ENCODE measurements at regions not wholly inside any gene's neighbourhood (a gene's known extent, or its start where the extent isn't known, plus 50 kb on each side); places are given as distances from the start of the nearest gene placed in this dataset.

DNA sequence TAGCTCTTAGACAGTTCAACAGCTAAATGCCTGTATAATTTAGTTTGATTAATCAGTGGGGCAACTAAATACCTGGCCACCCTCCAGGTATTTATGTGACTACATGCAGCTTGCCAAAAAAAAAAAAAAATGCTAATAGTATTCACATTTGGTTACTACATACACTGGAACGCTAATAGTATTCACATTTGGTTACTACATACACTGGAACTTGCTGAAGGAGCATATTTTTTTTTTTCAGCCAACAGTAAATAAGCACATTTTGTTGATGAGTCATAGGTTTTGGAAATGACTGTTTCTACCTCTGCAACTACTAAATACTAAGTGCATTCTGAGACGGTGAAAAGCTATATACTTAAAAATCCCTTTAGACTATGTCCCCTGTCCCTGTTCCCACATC, 1172.3 kb downstream of the LRFN5 start:
- in situ Hi-C loops (cut with MboI; ENCODE audit: low pct_ligation_motif_present in 1 of 4, low pct_unique_long_range_greater_than_20kb in 1 of 4, low sequenced_read_pairs in 3 of 4) = no loop called here
- TF ChIP-seq POLR2A (IDR thresholded peaks at IDR 0.05) = no peak

GRCh38 chr14:42750771-42751170, 1144.1 kb downstream of the LRFN5 start:
- Histone ChIP-seq H3K27me3 (no peaks in the 10 kb centered on the region), H3K4me3 (no peak overlapping the region), H3K9me3 (no peaks in the 10 kb centered on the region), H3K36me3 (no peaks in the 10 kb centered on the region), H3K4me1 (no peaks in the 10 kb centered on the region), H3K27ac (no peak overlapping the region)
- DNase-seq = no peak
- intact Hi-C loops (cut with DNase I; ENCODE audit: low total_unique reads) (no loop called here), in situ Hi-C loops (cut with MboI; ENCODE audit: low pct_ligation_motif_present in 1 of 4, low pct_unique_long_range_greater_than_20kb in 1 of 4, low sequenced_read_pairs in 3 of 4) (no loop called here)
- no peak for TF ChIP-seq POLR2AphosphoS5 (IDR thresholded peaks at IDR 0.05)
- TF ChIP-seq, protein P1, sequence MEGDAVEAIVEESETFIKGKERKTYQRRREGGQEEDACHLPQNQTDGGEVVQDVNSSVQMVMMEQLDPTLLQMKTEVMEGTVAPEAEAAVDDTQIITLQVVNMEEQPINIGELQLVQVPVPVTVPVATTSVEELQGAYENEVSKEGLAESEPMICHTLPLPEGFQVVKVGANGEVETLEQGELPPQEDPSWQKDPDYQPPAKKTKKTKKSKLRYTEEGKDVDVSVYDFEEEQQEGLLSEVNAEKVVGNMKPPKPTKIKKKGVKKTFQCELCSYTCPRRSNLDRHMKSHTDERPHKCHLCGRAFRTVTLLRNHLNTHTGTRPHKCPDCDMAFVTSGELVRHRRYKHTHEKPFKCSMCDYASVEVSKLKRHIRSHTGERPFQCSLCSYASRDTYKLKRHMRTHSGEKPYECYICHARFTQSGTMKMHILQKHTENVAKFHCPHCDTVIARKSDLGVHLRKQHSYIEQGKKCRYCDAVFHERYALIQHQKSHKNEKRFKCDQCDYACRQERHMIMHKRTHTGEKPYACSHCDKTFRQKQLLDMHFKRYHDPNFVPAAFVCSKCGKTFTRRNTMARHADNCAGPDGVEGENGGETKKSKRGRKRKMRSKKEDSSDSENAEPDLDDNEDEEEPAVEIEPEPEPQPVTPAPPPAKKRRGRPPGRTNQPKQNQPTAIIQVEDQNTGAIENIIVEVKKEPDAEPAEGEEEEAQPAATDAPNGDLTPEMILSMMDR (IDR thresholded peaks at IDR 0.05) = no peak
- TF ChIP-seq POLR2A (IDR thresholded peaks at IDR 0.05) = no peak
- no peak for TF ChIP-seq EP300 (IDR thresholded peaks at IDR 0.05; ENCODE audit: low read depth)

More for the DNA sequence above, 1172.3 kb downstream of the LRFN5 start:
- WGBS, 2 donors (ENCODE audit: low coverage in 1 of 2) = 83 to 85% methylated on average over 2 of the region's 2 CpGs
- no peaks in the 10 kb centered on the region for H3K36me3 ChIP-seq
- H3K27me3 ChIP-seq = no peaks in the 10 kb centered on the region
- no peak overlapping the region for H3K27ac ChIP-seq
- peaks cover 4 to 5% of the 10 kb centered on the region in 2 donors for H3K9me3 ChIP-seq
- DNase-seq = no peak
- H3K4me3 ChIP-seq = no peak overlapping the region
- intact Hi-C loops (cut with DNase I; ENCODE audit: low total_unique reads) = no loop called here
- no peaks in the 10 kb centered on the region for H3K4me1 ChIP-seq

DNA sequence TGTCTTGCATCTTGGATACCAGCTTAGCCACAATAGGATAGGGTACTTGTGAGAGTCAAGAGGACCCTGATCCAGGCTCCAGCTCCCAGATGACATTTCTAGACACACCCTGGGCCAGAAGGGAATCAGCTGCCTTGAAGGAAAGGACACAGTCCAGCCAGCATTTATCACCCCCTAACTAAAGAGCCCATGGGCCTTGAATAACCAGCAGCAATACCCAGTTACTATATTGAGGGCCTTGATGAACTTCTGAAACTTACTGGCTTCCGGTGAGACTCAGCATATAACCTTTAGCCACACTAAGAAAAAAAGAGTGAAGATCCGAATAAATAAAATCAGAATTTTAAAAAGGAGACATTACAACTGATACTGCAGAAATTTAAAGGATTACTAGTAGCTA, 1135.4 kb downstream of the LRFN5 start:
- Histone ChIP-seq H3K4me3 (no peak overlapping the region), H3K9me3 (peaks cover 0 to 8% of the 10 kb centered on the region in 2 donors), H3K36me3 (no peaks in the 10 kb centered on the region), H3K27ac (no peak overlapping the region), H3K4me1 (no peaks in the 10 kb centered on the region), H3K27me3 (no peaks in the 10 kb centered on the region)
- DNase-seq = no peak
- in situ Hi-C loops (cut with MboI; ENCODE audit: low pct_ligation_motif_present in 1 of 4, low pct_unique_long_range_greater_than_20kb in 1 of 4, low sequenced_read_pairs in 3 of 4) (no loop called here), intact Hi-C loops (cut with DNase I; ENCODE audit: low total_unique reads) (no loop called here)
- no peak for TF ChIP-seq POLR2A (IDR thresholded peaks at IDR 0.05)
- TF ChIP-seq, protein P1 (IDR thresholded peaks at IDR 0.05) = no peak
- no peak for TF ChIP-seq EP300 (IDR thresholded peaks at IDR 0.05; ENCODE audit: low read depth)
- no peak for TF ChIP-seq POLR2AphosphoS5 (IDR thresholded peaks at IDR 0.05)
- WGBS, 2 donors (ENCODE audit: low coverage in 1 of 2) = 60 to 64% methylated on average over 1 to 2 of the region's 2 CpGs

GRCh38 chr14:42736408-42736807, 1129.7 kb downstream of the LRFN5 start:
- no peak for DNase-seq
- H3K36me3 ChIP-seq = no peaks in the 10 kb centered on the region
- TF ChIP-seq EP300 (IDR thresholded peaks at IDR 0.05; ENCODE audit: low read depth) (no peak), POLR2AphosphoS5 (IDR thresholded peaks at IDR 0.05) (no peak), POLR2A (IDR thresholded peaks at IDR 0.05) (no peak)
- TF ChIP-seq, protein P1 (IDR thresholded peaks at IDR 0.05) = no peak
- WGBS, 2 donors (ENCODE audit: low coverage in 1 of 2) = 30 to 75% methylated on average over 1 of the region's 1 CpG
- no peaks in the 10 kb centered on the region for H3K9me3 ChIP-seq
- no peaks in the 10 kb centered on the region for H3K4me1 ChIP-seq
- intact Hi-C loops (cut with DNase I; ENCODE audit: low total_unique reads) = no loop called here
- H3K27me3 ChIP-seq = no peaks in the 10 kb centered on the region
- in situ Hi-C loops (cut with MboI; ENCODE audit: low pct_ligation_motif_present in 1 of 4, low pct_unique_long_range_greater_than_20kb in 1 of 4, low sequenced_read_pairs in 3 of 4) = no loop called here
- no peak overlapping the region for H3K4me3 ChIP-seq
- H3K27ac ChIP-seq = no peak overlapping the region

DNA sequence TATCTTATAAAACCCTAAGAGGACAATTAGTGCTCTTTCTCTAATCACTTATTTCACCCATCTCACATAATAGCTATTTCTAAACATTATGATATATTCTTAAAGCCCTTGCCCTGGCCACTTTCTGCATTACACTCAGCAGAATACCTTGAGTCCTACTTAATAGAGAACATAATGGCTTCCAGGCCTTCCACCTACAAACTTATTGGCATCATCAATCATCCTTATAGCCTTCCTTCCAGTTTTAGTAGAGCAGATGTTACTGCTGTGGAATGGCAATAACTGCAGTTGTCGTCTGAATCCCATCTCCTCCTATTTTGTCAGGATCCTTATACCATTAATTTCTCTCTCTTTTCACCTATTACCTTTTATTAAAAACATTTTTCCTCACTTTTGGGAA, 1127.4 kb downstream of the LRFN5 start:
- intact Hi-C loops (cut with DNase I; ENCODE audit: low total_unique reads) (no loop called here), in situ Hi-C loops (cut with MboI; ENCODE audit: low pct_ligation_motif_present in 1 of 4, low pct_unique_long_range_greater_than_20kb in 1 of 4, low sequenced_read_pairs in 3 of 4) (no loop called here)
- H3K27ac ChIP-seq = no peak overlapping the region
- no peaks in the 10 kb centered on the region for H3K27me3 ChIP-seq
- TF ChIP-seq POLR2A (IDR thresholded peaks at IDR 0.05) (no peak), EP300 (IDR thresholded peaks at IDR 0.05; ENCODE audit: low read depth) (no peak), POLR2AphosphoS5 (IDR thresholded peaks at IDR 0.05) (no peak)
- TF ChIP-seq, protein P1 (IDR thresholded peaks at IDR 0.05) = no peak
- no peaks in the 10 kb centered on the region for H3K9me3 ChIP-seq
- no peak for DNase-seq
- H3K36me3 ChIP-seq = no peaks in the 10 kb centered on the region
- H3K4me1 ChIP-seq = no peaks in the 10 kb centered on the region
- no peak overlapping the region for H3K4me3 ChIP-seq
- 56 to 66% methylated on average over 1 of the region's 1 CpG for WGBS, 2 donors (ENCODE audit: low coverage in 1 of 2)
